CD8-positive, alpha-beta memory T cell (primary cell): ENCODE measurements at regions not wholly inside any gene's neighbourhood (a gene's known extent, or its start where the extent isn't known, plus 50 kb on each side); places are given as distances from the start of the nearest gene placed in this dataset.
A peak's percentile ranks its signal among the peaks of the same experiment; 100 is the strongest.

Experiments used
- CTCF ChIA-PET: fragments of 350-600 bp; sonication (Branson Sonifier 250); formaldehyde crosslinking; loops from one replicate; lab custom pipeline; 2021; ENCODE audit warnings: antibody characterized with exemption; lab: Charles Lee
- POLR2A ChIA-PET: fragments of 350-600 bp; sonication (Branson Sonifier 250); formaldehyde crosslinking; loops from one replicate; lab custom pipeline; 2021; ENCODE audit warnings: antibody characterized with exemption; lab: Charles Lee
- DNase-seq, 5 donors: peaks; one replicate each; pipeline versions ENCODE4 v3.0.0 to v3.0.0-alpha.2; 2020 to 2022; ENCODE audit warnings: mixed read lengths in 1 of 5
- H3K27ac ChIP-seq: one replicate; pipeline ENCODE4 v1.7.0; 2013; ENCODE audit warnings: low read depth, mild to moderate bottlenecking, low read length, moderate library complexity
- H3K27me3 ChIP-seq: 2 replicates; pipeline ENCODE4 v1.7.0; 2013; ENCODE audit warnings: low read length, mild to moderate bottlenecking; ENCODE audit not compliant: insufficient read depth, poor library complexity, severe bottlenecking
- H3K36me3 ChIP-seq: 2 replicates; pipeline ENCODE4 v1.7.0; 2013; ENCODE audit warnings: mild to moderate bottlenecking, low read length, moderate library complexity; ENCODE audit not compliant: insufficient read depth
- H3K4me1 ChIP-seq: 2 replicates; pipeline ENCODE4 v1.7.0; 2013; ENCODE audit warnings: mild to moderate bottlenecking, low read length, moderate library complexity; ENCODE audit not compliant: insufficient read depth
- H3K4me3 ChIP-seq: 2 replicates; pipeline ENCODE4 v1.7.0; 2013; ENCODE audit warnings: mild to moderate bottlenecking, low read length
- H3K9me3 ChIP-seq: 2 replicates; pipeline ENCODE4 v1.7.0; 2013; ENCODE audit warnings: mild to moderate bottlenecking, low read length
- H3K27ac Mint-ChIP-seq, 8 donors: one replicate each; pipeline ENCODE4 v1.8.0; 2020 to 2021; ENCODE audit warnings: mixed read lengths in 8 of 8, mild to moderate bottlenecking in 6 of 8, inconsistent platforms in 3 of 8, moderate library complexity in 3 of 8
- H3K27me3 Mint-ChIP-seq, 2 donors: one replicate each; pipeline ENCODE4 v1.8.0; 2020 to 2021; ENCODE audit warnings: mixed read lengths in 2 of 2, mild to moderate bottlenecking in 1 of 2, moderate library complexity in 1 of 2
- H3K36me3 Mint-ChIP-seq, 3 donors: one replicate each; pipeline ENCODE4 v1.8.0; 2020 to 2021; ENCODE audit warnings: mixed read lengths in 3 of 3, inconsistent platforms in 1 of 3, mild to moderate bottlenecking in 1 of 3
- H3K4me1 Mint-ChIP-seq, 3 donors: one replicate each; pipeline ENCODE4 v1.8.0; 2020 to 2021; ENCODE audit warnings: mixed read lengths in 3 of 3, inconsistent platforms in 1 of 3, mild to moderate bottlenecking in 1 of 3
- H3K4me3 Mint-ChIP-seq, 7 donors: one replicate each; pipeline ENCODE4 v1.8.0; 2020 to 2021; ENCODE audit warnings: mixed read lengths in 7 of 7, mild to moderate bottlenecking in 6 of 7, moderate library complexity in 4 of 7, inconsistent platforms in 2 of 7
- H3K9me3 Mint-ChIP-seq, 5 donors: one replicate each; pipeline ENCODE4 v1.8.0; 2020 to 2022; ENCODE audit warnings: mixed read lengths in 5 of 5, mild to moderate bottlenecking in 3 of 5, moderate library complexity in 2 of 5, inconsistent platforms in 1 of 5

GRCh38 chr6:139846538-139847456, 472.3 kb upstream of the CITED2 start:
- ChIA-PET CTCF (no interaction called here), POLR2A (no interaction called here)
- no peak overlapping the region for H3K27ac ChIP-seq
- no peaks in the 10 kb centered on the region for H3K4me1 ChIP-seq
- Mint-ChIP-seq H3K9me3 (peaks cover 0 to 7% (median 0%) of the 10 kb centered on the region in 5 donors), H3K27me3 (peaks cover 0 to 5% of the 10 kb centered on the region in 2 donors), H3K36me3 (peaks cover 0 to 4% (median 0%) of the 10 kb centered on the region in 3 donors), H3K4me1 (no peaks in the 10 kb centered on the region), H3K27ac (no peak overlapping the region), H3K4me3 (no peak overlapping the region)
- no peaks in the 10 kb centered on the region for H3K36me3 ChIP-seq
- H3K4me3 ChIP-seq = no peak overlapping the region
- no peak for DNase-seq
- no peaks in the 10 kb centered on the region for H3K27me3 ChIP-seq
- H3K9me3 ChIP-seq = no peaks in the 10 kb centered on the region

GRCh38 chr6:139844907-139845306, 470.5 kb upstream of the CITED2 start:
- ChIA-PET CTCF (interaction anchor here (0.8 kb wide), 1 partner anchor 9 kb away, joined by 3 read pairs; no protein-coding TSS in a partner anchor), POLR2A (no interaction called here)
- Mint-ChIP-seq H3K4me1 (peaks cover 0 to under 1% (median 0%) of the 10 kb centered on the region in 3 donors), H3K4me3 (no peak overlapping the region), H3K9me3 (no peaks in the 10 kb centered on the region), H3K27me3 (peaks cover 2 to 5% of the 10 kb centered on the region in 2 donors), H3K27ac (no peak overlapping the region), H3K36me3 (peaks cover 0 to 4% (median 0%) of the 10 kb centered on the region in 3 donors)
- Histone ChIP-seq H3K27ac (no peak overlapping the region), H3K4me3 (no peak overlapping the region), H3K27me3 (no peaks in the 10 kb centered on the region), H3K36me3 (no peaks in the 10 kb centered on the region), H3K4me1 (no peaks in the 10 kb centered on the region), H3K9me3 (no peaks in the 10 kb centered on the region)
- DNase-seq = no peak

- peaks cover 0 to 4% (median 0%) of the 10 kb centered on the region in 3 donors for H3K36me3 Mint-ChIP-seq
- Histone ChIP-seq H3K4me3 (no peak overlapping the region), H3K27me3 (no peaks in the 10 kb centered on the region), H3K36me3 (no peaks in the 10 kb centered on the region), H3K9me3 (no peaks in the 10 kb centered on the region), H3K4me1 (no peaks in the 10 kb centered on the region), H3K27ac (no peak overlapping the region)
- peaks cover 0 to 5% (median 0%) of the 10 kb centered on the region in 5 donors for H3K9me3 Mint-ChIP-seq
- CTCF ChIA-PET = interaction anchor here (0.5 kb wide), 1 partner anchor 350 kb away, joined by 4 read pairs; no protein-coding TSS in a partner anchor
- H3K27ac Mint-ChIP-seq = no peak overlapping the region
- H3K4me3 Mint-ChIP-seq = no peak overlapping the region
- H3K4me1 Mint-ChIP-seq = peaks cover 0 to 5% (median 0%) of the 10 kb centered on the region in 3 donors
- peaks cover 2 to 5% of the 10 kb centered on the region in 2 donors for H3K27me3 Mint-ChIP-seq
- no peak for DNase-seq
- POLR2A ChIA-PET = no interaction called here
Observed at GRCh38 chr6:139841794-139842215, 467.4 kb upstream of the CITED2 start.

GRCh38 chr6:139839506-139840156, 465.2 kb upstream of the CITED2 start:
- H3K27me3 Mint-ChIP-seq = peaks cover 1 to 2% of the 10 kb centered on the region in 2 donors

GRCh38 chr6:139834232-139834631, 459.8 kb upstream of the CITED2 start:
- Mint-ChIP-seq H3K27me3 (peaks cover 4 to 25% of the 10 kb centered on the region in 2 donors), H3K4me3 (no peak overlapping the region), H3K4me1 (no peaks in the 10 kb centered on the region), H3K9me3 (peaks cover 0 to 5% (median 0%) of the 10 kb centered on the region in 5 donors), H3K27ac (no peak overlapping the region), H3K36me3 (no peaks in the 10 kb centered on the region)
- DNase-seq = no peak
- Histone ChIP-seq H3K36me3 (no peaks in the 10 kb centered on the region), H3K9me3 (no peaks in the 10 kb centered on the region), H3K27me3 (no peaks in the 10 kb centered on the region), H3K4me3 (no peak overlapping the region), H3K27ac (no peak overlapping the region), H3K4me1 (no peaks in the 10 kb centered on the region)
- ChIA-PET CTCF (interaction anchor here (0.7 kb wide), 1 partner anchor 460 kb away, joined by 3 read pairs; no protein-coding TSS in a partner anchor), POLR2A (no interaction called here)

More at GRCh38 chr6:139839506-139840156, 465.2 kb upstream of the CITED2 start:
- Mint-ChIP-seq H3K4me3 (peak overlapping the region in 4 of 7 donors; percentile 1 to 57 (median 22)), H3K9me3 (peaks cover 0 to 5% (median 0%) of the 10 kb centered on the region in 5 donors), H3K27ac (no peak overlapping the region), H3K4me1 (peaks cover 0 to 5% (median 0%) of the 10 kb centered on the region in 3 donors), H3K36me3 (peaks cover 0 to under 1% (median 0%) of the 10 kb centered on the region in 3 donors)
- no peak for DNase-seq
- no peak overlapping the region for H3K4me3 ChIP-seq
- no peaks in the 10 kb centered on the region for H3K4me1 ChIP-seq
- ChIA-PET CTCF (no interaction called here), POLR2A (no interaction called here)
- no peaks in the 10 kb centered on the region for H3K36me3 ChIP-seq
- no peaks in the 10 kb centered on the region for H3K9me3 ChIP-seq
- H3K27ac ChIP-seq = no peak overlapping the region
- H3K27me3 ChIP-seq = no peaks in the 10 kb centered on the region

- POLR2A ChIA-PET = no interaction called here
- CTCF ChIA-PET = no interaction called here
- Mint-ChIP-seq H3K4me1 (no peaks in the 10 kb centered on the region), H3K9me3 (peaks cover 0 to under 1% (median 0%) of the 10 kb centered on the region in 5 donors), H3K4me3 (no peak overlapping the region), H3K27me3 (peaks cover 4 to 31% of the 10 kb centered on the region in 2 donors), H3K36me3 (no peaks in the 10 kb centered on the region), H3K27ac (no peak overlapping the region)
- DNase-seq = no peak
- Histone ChIP-seq H3K27ac (no peak overlapping the region), H3K27me3 (no peaks in the 10 kb centered on the region), H3K4me3 (no peak overlapping the region), H3K4me1 (no peaks in the 10 kb centered on the region), H3K9me3 (no peaks in the 10 kb centered on the region), H3K36me3 (no peaks in the 10 kb centered on the region)
Observed at GRCh38 chr6:139833592-139833991, 459.1 kb upstream of the CITED2 start.

GRCh38 chr6:139832493-139833305, 458.3 kb upstream of the CITED2 start:
- no peak overlapping the region for H3K27ac Mint-ChIP-seq
- Histone ChIP-seq H3K4me3 (no peak overlapping the region), H3K27me3 (no peaks in the 10 kb centered on the region), H3K4me1 (no peaks in the 10 kb centered on the region), H3K27ac (no peak overlapping the region), H3K9me3 (no peaks in the 10 kb centered on the region), H3K36me3 (no peaks in the 10 kb centered on the region)
- ChIA-PET CTCF (no interaction called here), POLR2A (no interaction called here)
- DNase-seq = no peak
- H3K4me1 Mint-ChIP-seq = no peaks in the 10 kb centered on the region
- H3K4me3 Mint-ChIP-seq = no peak overlapping the region
- no peaks in the 10 kb centered on the region for H3K36me3 Mint-ChIP-seq
- H3K9me3 Mint-ChIP-seq = no peaks in the 10 kb centered on the region
- peaks cover 4 to 40% of the 10 kb centered on the region in 2 donors for H3K27me3 Mint-ChIP-seq
